A673 (cell line): ENCODE measurements at regions not wholly inside any gene's neighbourhood (a gene's known extent, or its start where the extent isn't known, plus 50 kb on each side); places are given as distances from the start of the nearest gene placed in this dataset.

Experiments used
- BruUV-seq: library from RNA; stranded (reverse); fragments of 400-500 nt; replicated peaks from 2 replicates; lab custom pipeline; 2021; lab: Mats Ljungman, UMichigan
- CTCF ChIA-PET: fragments of 300-600 bp; sonication (Branson Sonifier 250); formaldehyde crosslinking; loops from one replicate; lab custom pipeline; 2022; ENCODE audit warnings: antibody characterized with exemption; lab: Charles Lee
- POLR2A ChIA-PET: fragments of 300-600 bp; sonication (Branson Sonifier 250); formaldehyde crosslinking; loops from one replicate; lab custom pipeline; 2022; ENCODE audit warnings: antibody characterized with exemption; ENCODE audit not compliant: low non-redundant PET; lab: Charles Lee
- DNase-seq: peaks from one replicate; pipeline ENCODE4 v3.0.0-alpha.2; 2015; ENCODE audit warnings: low spot score
- H3K27ac ChIP-seq: fragments of 200-600 bp; sonication (generic); 2 replicates; pipeline ENCODE4 v1.5.1; 2016; ENCODE audit warnings: mixed run types, low read depth, mild to moderate bottlenecking, mixed read lengths, antibody characterized with exemption, low read length; ENCODE audit not compliant: poor library complexity, severe bottlenecking
- H3K27me3 ChIP-seq: fragments of 200-600 bp; sonication (generic); replicated peaks from 2 replicates; pipeline ENCODE4 v1.6.1; 2017; ENCODE audit warnings: mixed run types, low read depth, mild to moderate bottlenecking, mixed read lengths, antibody characterized with exemption, low read length; ENCODE audit not compliant: insufficient read depth, poor library complexity
- H3K36me3 ChIP-seq: fragments of 200-600 bp; sonication (generic); 2 replicates; pipeline ENCODE4 v1.6.1; 2016; ENCODE audit warnings: mixed run types, mild to moderate bottlenecking, mixed read lengths, antibody characterized with exemption, low read length; ENCODE audit not compliant: insufficient read depth, poor library complexity, severe bottlenecking
- H3K4me1 ChIP-seq: fragments of 200-600 bp; sonication (generic); 2 replicates; pipeline ENCODE4 v1.6.1; 2017; ENCODE audit warnings: mixed run types, mild to moderate bottlenecking, mixed read lengths, antibody characterized with exemption, low read length; ENCODE audit not compliant: insufficient read depth, poor library complexity, severe bottlenecking
- H3K4me3 ChIP-seq: fragments of 200-600 bp; sonication (generic); 2 replicates; pipeline ENCODE4 v1.5.1; 2016; ENCODE audit warnings: low read depth, mixed run types, mild to moderate bottlenecking, mixed read lengths, low read length; ENCODE audit not compliant: poor library complexity, severe bottlenecking
- H3K9me3 ChIP-seq: fragments of 200-600 bp; sonication (generic); 2 replicates; pipeline ENCODE4 v1.6.1; 2016; ENCODE audit warnings: mixed run types, low read depth, mild to moderate bottlenecking, mixed read lengths, antibody characterized with exemption, low read length; ENCODE audit not compliant: poor library complexity, severe bottlenecking
- EZH2 ChIP-seq: fragments of 200-600 bp; sonication (generic); IDR thresholded peaks from 2 replicates; pipeline ENCODE4 v1.6.1; 2017; ENCODE audit warnings: borderline replicate concordance, low read depth, mild to moderate bottlenecking, mixed read lengths, antibody characterized with exemption, low read length; ENCODE audit not compliant: poor library complexity, severe bottlenecking
- intact Hi-C: fragments of 100-400 bp; cut with micrococcal nuclease; formaldehyde crosslinking; loops from one replicate; pipeline ENCODE4 v1.10.0; 2022; ENCODE audit not compliant: unreplicated experiment
- TF ChIP-seq, protein P1 (sequence below): fragments of 300-800, 200-600 bp; sonication (generic); conservative IDR thresholded peaks from 2 replicates; pipeline ENCODE4 v1.5.1; 2017; ENCODE audit warnings: low read depth, mild to moderate bottlenecking, antibody characterized with exemption, low read length, moderate library complexity, mixed read lengths

DNA sequence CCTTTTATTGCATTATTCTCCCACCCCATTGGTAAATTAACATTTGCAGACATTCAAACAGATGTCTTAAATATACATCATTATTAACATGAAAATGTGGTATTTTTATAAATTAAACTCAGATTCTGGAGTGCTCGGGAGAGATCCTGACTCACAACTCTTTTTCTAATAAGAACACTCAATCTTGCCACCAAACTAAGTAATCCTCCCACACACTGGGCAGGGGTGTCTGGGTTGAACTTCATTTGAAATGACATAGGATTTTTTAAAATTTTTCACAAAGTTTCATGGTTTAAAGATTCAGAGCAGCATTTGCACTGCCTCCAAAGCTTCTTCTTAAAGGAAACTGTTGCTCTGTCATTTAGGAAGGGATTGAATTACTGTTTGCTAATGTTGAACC, 754.3 kb downstream of the MECOM start:
- CTCF ChIA-PET: no interaction called here
- intact Hi-C loops: no loop called here
- Histone ChIP-seq H3K4me1 (no peaks in the 10 kb centered on the region), H3K27me3 (peaks cover 9% of the 10 kb centered on the region), H3K27ac (no peak overlapping the region), H3K4me3 (no peak overlapping the region), H3K36me3 (no peaks in the 10 kb centered on the region), H3K9me3 (no peaks in the 10 kb centered on the region)
- POLR2A ChIA-PET: no interaction called here
- no peak for DNase-seq
- BruUV-seq: no TSS peak
- no peak for TF ChIP-seq EZH2
- TF ChIP-seq, protein P1, sequence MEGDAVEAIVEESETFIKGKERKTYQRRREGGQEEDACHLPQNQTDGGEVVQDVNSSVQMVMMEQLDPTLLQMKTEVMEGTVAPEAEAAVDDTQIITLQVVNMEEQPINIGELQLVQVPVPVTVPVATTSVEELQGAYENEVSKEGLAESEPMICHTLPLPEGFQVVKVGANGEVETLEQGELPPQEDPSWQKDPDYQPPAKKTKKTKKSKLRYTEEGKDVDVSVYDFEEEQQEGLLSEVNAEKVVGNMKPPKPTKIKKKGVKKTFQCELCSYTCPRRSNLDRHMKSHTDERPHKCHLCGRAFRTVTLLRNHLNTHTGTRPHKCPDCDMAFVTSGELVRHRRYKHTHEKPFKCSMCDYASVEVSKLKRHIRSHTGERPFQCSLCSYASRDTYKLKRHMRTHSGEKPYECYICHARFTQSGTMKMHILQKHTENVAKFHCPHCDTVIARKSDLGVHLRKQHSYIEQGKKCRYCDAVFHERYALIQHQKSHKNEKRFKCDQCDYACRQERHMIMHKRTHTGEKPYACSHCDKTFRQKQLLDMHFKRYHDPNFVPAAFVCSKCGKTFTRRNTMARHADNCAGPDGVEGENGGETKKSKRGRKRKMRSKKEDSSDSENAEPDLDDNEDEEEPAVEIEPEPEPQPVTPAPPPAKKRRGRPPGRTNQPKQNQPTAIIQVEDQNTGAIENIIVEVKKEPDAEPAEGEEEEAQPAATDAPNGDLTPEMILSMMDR: no peak

DNA sequence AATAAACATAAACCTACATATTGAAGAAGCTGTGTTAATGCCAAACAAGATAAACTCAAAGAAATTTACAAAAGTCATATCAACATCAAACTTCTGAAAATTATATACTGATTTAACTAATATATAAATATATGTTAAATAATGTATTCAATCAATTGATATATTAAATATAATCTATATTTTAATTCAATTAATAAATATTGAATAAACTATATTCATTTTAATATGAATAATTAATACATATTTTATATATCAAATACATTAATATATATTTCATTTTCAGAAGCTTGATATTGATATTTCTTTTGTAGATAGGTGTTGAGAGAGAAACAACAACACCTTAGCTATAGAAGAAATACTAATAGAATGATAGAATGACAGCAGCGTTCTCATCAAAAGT, 768.1 kb downstream of the MECOM start:
- Histone ChIP-seq H3K9me3 (no peaks in the 10 kb centered on the region), H3K27ac (no peak overlapping the region), H3K27me3 (no peaks in the 10 kb centered on the region), H3K4me3 (no peak overlapping the region), H3K36me3 (no peaks in the 10 kb centered on the region), H3K4me1 (no peaks in the 10 kb centered on the region)
- TF ChIP-seq EZH2: no peak
- TF ChIP-seq, protein P1: no peak
- DNase-seq: no peak
- no TSS peak for BruUV-seq
- intact Hi-C loops: no loop called here
- ChIA-PET POLR2A (no interaction called here), CTCF (no interaction called here)

DNA sequence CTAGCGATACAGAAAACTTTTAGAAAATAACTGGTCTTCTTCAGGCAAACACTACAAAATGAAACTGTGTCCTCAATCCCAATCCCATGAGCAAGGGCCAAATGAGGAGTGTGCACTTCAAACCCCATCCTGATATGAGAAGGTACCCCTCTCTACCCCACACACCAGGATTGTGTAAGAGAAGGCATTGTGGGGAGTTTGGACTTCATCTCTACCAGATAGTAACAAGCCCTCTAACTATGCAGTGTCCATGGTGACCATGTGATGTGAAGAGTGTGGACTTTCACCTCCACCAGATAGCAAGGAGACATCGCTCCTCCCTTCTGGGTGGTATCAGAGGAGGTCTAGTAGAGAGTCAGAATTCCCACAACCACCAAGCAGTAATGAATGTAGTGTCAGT, 769.3 kb downstream of the MECOM start:
- BruUV-seq: no TSS peak
- Histone ChIP-seq H3K27ac (no peak overlapping the region), H3K9me3 (no peaks in the 10 kb centered on the region), H3K27me3 (no peaks in the 10 kb centered on the region), H3K4me3 (no peak overlapping the region), H3K4me1 (no peaks in the 10 kb centered on the region), H3K36me3 (no peaks in the 10 kb centered on the region)
- no peak for DNase-seq
- CTCF ChIA-PET: no interaction called here
- POLR2A ChIA-PET: no interaction called here
- intact Hi-C loops: no loop called here
- TF ChIP-seq, protein P1: no peak
- TF ChIP-seq EZH2: no peak
